ENCODE measurements at regions not wholly inside any gene's neighbourhood (a gene's known extent, or its start where the extent isn't known, plus 50 kb on each side); places are given as distances from the start of the nearest gene placed in this dataset.
A peak's percentile ranks its signal among the peaks of the same experiment; 100 is the strongest.
"Not testable (repeated sequence)": the region's sequence is repeated elsewhere in the genome, so short reads cannot be mapped to it uniquely, and the experiment has no call there.

DNA sequence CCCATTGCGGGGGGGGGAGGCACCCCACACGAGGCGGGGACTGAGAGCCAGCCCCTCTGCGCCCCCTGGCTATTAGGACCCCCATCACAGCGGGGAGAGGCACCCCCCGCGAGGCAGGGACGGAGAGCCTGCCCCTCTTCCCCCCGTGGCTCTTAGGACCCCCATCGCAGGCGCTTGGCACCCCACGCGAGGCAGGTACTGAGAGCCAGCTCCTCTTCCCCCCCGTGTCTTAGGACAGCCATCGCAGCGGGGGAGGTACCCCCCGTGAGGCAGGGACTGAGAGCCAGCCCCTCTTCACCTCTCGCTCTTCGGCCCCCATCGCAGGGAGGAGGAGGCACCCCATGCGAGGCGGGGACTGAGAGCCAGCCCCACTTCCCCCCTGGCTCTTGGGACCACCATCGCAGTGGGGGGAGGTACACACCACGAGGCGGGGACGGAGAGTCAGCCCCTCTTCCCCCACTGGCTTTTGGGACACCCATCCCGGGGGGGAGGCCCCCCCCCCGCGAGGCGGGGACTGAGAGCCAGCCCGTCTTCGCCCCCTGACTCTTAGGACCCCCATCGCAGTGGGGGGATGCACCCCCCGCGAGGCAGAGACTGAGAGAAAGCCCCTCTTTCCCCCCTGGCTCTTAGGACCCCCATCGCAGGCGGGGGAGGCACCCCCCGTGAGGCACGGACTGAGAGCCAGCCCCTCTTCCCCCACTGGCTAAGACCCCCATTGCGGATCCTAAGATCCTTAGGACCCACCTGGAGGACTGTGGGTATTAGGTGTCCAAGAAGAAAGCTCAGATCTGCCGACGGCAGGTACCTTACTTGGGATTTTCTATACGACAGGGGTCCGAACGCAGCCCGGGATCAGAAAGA lies 198.6 kb upstream of the PZP start:
- DNase-seq (ENCODE audit: low spot score in 2 of 2): no peak
- H3K36me3 Mint-ChIP-seq: no peaks in the 10 kb centered on the region

DNA sequence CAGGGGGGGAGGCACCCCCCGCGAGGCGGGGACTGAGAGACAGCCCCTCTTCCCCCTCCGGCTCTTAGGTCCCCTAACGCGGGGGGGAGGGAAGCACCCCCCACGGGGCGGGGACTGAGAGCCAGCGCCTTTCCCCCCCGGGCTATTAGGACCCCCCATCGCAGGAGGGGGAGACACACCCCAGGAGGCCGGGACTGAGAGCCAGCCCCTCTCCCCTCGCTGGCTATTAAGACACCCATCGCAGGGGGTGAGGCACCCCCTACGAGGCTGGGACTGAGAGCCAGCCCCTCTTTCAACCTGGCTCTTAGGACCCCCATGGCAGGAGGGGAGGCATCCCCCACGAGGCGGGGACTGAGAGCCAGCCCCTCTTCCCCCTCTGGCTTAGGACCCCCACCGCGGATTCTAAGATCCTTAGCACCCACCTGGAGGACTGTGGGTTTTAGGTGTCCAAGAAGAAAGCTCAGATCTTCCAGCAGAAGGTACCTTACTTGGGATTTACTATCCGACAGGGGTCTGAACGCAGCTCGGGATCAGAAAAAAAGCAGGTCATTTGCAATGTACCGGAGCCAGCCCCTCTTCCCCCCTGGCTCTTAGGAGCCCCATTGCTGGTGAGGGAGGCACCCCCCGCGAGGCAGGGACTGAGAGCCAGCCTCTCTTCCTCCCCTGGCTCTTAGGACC lies 197.8 kb upstream of the PZP start:
- ATAC-seq: no peak
- H3K36me3 Mint-ChIP-seq: no peaks in the 10 kb centered on the region
- H3K4me1 Mint-ChIP-seq: no peaks in the 10 kb centered on the region
- H3K4me3 Mint-ChIP-seq: no peak overlapping the region
- DNase-seq (ENCODE audit: low spot score in 2 of 2): no peak
- H3K9me3 Mint-ChIP-seq: no peaks in the 10 kb centered on the region
- H3K27ac Mint-ChIP-seq: no peak overlapping the region

More for the DNA sequence above, 198.6 kb upstream of the PZP start:
- no peak overlapping the region for H3K27ac Mint-ChIP-seq
- no peak overlapping the region for H3K4me3 Mint-ChIP-seq
- ATAC-seq: no peak
- H3K4me1 Mint-ChIP-seq: peaks cover 6% of the 10 kb centered on the region
- no peaks in the 10 kb centered on the region for H3K9me3 Mint-ChIP-seq

DNA sequence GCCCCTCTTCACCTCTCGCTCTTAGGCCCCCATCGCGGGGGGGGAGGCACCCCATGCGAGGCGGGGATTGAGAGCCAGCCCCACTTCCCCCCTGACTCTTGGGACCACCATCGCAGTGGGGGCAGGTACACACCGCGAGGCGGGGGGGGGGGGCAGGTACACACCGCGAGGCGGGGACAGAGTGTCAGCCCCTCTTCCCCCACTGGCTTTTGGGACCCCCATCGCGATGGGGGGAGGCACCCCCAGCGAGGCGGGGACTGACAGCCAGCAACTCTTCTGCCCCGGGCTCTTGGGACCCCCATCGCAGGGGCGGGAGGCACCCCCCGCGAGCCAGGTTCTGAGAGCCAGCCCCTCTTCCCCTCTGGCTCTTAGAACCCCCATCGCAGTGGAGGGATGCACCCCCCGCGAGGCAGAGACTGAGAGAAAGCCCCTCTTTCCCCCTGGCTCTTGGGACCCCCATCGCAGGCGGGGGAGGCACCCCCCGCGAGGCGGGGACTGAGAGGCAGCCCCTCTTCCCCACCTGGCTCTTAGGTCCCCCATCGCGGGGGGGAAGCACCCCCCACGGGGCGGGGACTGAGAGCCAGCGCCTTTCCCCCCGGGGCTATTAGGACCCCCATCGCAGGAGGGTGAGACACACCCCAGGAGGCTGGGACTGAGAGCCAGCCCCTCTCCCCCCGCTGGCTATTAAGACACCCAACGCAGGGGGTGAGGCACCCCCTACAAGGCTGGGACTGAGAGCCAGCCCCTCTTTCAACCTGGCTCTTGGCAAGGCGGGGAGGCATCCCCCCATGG lies 196.5 kb upstream of the PZP start:
- Mint-ChIP-seq H3K9me3 (no peaks in the 10 kb centered on the region), H3K36me3 (no peaks in the 10 kb centered on the region), H3K27ac (no peak overlapping the region), H3K4me1 (no peaks in the 10 kb centered on the region), H3K4me3 (no peak overlapping the region)
- no peak for ATAC-seq
- DNase-seq (ENCODE audit: low spot score in 2 of 2): no peak

GRCh38 chr12:9404031-9404430 lies 195.8 kb upstream of the PZP start:
- no peak overlapping the region for H3K4me3 Mint-ChIP-seq
- H3K4me1 Mint-ChIP-seq: no peaks in the 10 kb centered on the region
- no peaks in the 10 kb centered on the region for H3K9me3 Mint-ChIP-seq
- no peak for DNase-seq (ENCODE audit: low spot score in 2 of 2)
- ATAC-seq: no peak
- no peaks in the 10 kb centered on the region for H3K36me3 Mint-ChIP-seq
- H3K27ac Mint-ChIP-seq: no peak overlapping the region

- not testable (repeated sequence) for H3K27ac Mint-ChIP-seq; H3K4me3 Mint-ChIP-seq; H3K4me1 Mint-ChIP-seq; DNase-seq (ENCODE audit: low spot score in 2 of 2); H3K9me3 Mint-ChIP-seq; ATAC-seq; H3K36me3 Mint-ChIP-seq
These were observed 194.3 kb upstream of the PZP start for GRCh38 chr12:9402432-9403040.

GRCh38 chr12:9396367-9396766 lies 188.2 kb upstream of the PZP start:
- not testable (repeated sequence) for H3K4me3 Mint-ChIP-seq; H3K4me1 Mint-ChIP-seq; DNase-seq (ENCODE audit: low spot score in 2 of 2); H3K36me3 Mint-ChIP-seq; H3K27ac Mint-ChIP-seq; H3K9me3 Mint-ChIP-seq
- ATAC-seq: peak; percentile 8

- H3K36me3 Mint-ChIP-seq; H3K27ac Mint-ChIP-seq; H3K4me3 Mint-ChIP-seq; DNase-seq (ENCODE audit: low spot score in 2 of 2); H3K9me3 Mint-ChIP-seq; ATAC-seq; H3K4me1 Mint-ChIP-seq: not testable (repeated sequence)
These were observed 187.0 kb upstream of the PZP start for GRCh38 chr12:9395220-9395619.

GRCh38 chr12:9392842-9393241 lies 184.6 kb upstream of the PZP start:
- Mint-ChIP-seq H3K9me3 (no peaks in the 10 kb centered on the region), H3K27ac (no peak overlapping the region), H3K4me1 (peaks cover 3% of the 10 kb centered on the region), H3K36me3 (no peaks in the 10 kb centered on the region), H3K4me3 (no peak overlapping the region)
- DNase-seq (ENCODE audit: low spot score in 2 of 2): no peak
- no peak for ATAC-seq

DNA sequence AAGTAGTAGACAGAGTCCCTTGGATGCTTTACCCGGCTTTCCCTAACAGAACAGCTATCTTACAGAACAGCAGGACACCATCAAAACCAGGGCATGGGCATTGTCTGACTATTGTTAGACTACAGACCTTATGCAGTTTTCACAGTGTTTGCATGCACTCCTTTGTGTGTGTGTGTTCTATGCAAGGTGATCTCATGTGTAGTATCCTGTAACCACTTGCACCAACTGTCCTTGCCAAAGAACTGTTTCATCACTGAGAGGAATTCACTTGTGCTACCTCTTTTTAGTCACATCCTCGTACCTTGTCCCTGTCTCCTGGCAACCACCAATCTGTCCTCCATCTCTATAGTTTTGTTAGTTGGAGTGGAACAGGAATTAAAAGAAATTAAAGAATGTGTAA lies 183.6 kb upstream of the PZP start:
- no peaks in the 10 kb centered on the region for H3K9me3 Mint-ChIP-seq
- H3K27ac Mint-ChIP-seq: no peak overlapping the region
- no peak for ATAC-seq

GRCh38 chr12:9390761-9391160 lies 182.6 kb upstream of the PZP start:
- DNase-seq (ENCODE audit: low spot score in 2 of 2) (no peak), ATAC-seq (no peak)
- Mint-ChIP-seq H3K4me1 (peaks cover 11% of the 10 kb centered on the region), H3K36me3 (no peaks in the 10 kb centered on the region), H3K9me3 (no peaks in the 10 kb centered on the region), H3K4me3 (no peak overlapping the region), H3K27ac (no peak overlapping the region)

More for the DNA sequence above, 183.6 kb upstream of the PZP start:
- H3K36me3 Mint-ChIP-seq: no peaks in the 10 kb centered on the region
- H3K4me1 Mint-ChIP-seq: peaks cover 11% of the 10 kb centered on the region
- no peak overlapping the region for H3K4me3 Mint-ChIP-seq
- no peak for DNase-seq (ENCODE audit: low spot score in 2 of 2)

GRCh38 chr12:9389796-9390195 lies 181.6 kb upstream of the PZP start:
- no peak overlapping the region for H3K27ac Mint-ChIP-seq
- DNase-seq (ENCODE audit: low spot score in 2 of 2): no peak
- H3K4me1 Mint-ChIP-seq: peaks cover 11% of the 10 kb centered on the region
- H3K4me3 Mint-ChIP-seq: no peak overlapping the region
- H3K9me3 Mint-ChIP-seq: no peaks in the 10 kb centered on the region
- no peak for ATAC-seq
- H3K36me3 Mint-ChIP-seq: no peaks in the 10 kb centered on the region

DNA sequence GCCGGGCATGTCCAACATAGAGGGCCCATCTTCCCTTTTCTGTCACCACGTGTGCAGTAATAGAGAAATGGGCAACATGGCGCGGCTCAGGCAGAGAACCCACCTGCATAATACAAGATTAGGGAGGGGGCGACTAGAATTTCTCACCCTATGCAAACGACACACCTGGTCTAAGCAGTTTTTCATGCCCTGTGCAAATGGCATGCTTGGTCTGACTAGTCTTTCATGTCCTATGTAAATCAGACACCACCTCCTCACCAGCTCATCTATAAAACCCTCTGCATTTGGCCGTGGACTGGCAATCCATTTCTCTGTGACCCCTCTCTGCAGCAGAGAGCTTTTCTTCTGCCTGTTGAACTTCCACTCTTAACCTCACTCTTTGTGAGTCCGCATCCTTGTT lies 180.2 kb upstream of the PZP start:
- Mint-ChIP-seq H3K9me3 (no peaks in the 10 kb centered on the region), H3K36me3 (no peaks in the 10 kb centered on the region), H3K27ac (no peak overlapping the region), H3K4me3 (no peak overlapping the region), H3K4me1 (peaks cover 11% of the 10 kb centered on the region)
- DNase-seq (ENCODE audit: low spot score in 2 of 2): no peak
- ATAC-seq: no peak

DNA sequence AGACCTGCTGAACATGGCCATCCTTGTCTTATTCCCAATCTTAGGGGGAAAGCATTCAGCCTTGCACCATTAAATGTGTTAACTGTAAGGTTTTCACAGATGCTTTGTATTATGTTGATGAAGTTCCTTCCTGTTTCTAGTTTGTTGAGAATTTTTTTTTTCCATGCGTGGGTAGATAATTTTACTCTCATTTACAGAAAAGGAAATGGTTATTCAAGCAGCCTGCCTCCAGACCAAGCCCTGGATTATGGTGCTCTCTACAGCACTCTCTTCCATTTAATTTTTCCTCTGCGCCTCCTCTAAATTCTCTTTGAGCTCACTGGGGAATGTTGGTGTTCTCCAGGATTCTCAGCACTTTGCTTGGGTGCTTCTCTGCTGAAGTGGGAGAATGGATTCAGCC lies 179.3 kb upstream of the PZP start:
- H3K27ac Mint-ChIP-seq: no peak overlapping the region
- H3K4me1 Mint-ChIP-seq: peaks cover 11% of the 10 kb centered on the region
- no peaks in the 10 kb centered on the region for H3K9me3 Mint-ChIP-seq
- H3K36me3 Mint-ChIP-seq: no peaks in the 10 kb centered on the region
- H3K4me3 Mint-ChIP-seq: no peak overlapping the region
- ATAC-seq: no peak
- DNase-seq (ENCODE audit: low spot score in 2 of 2): no peak

- Mint-ChIP-seq H3K36me3 (no peaks in the 10 kb centered on the region), H3K9me3 (no peaks in the 10 kb centered on the region), H3K27ac (no peak overlapping the region), H3K4me3 (no peak overlapping the region), H3K4me1 (peaks cover 11% of the 10 kb centered on the region)
- ATAC-seq (no peak), DNase-seq (ENCODE audit: low spot score in 2 of 2) (no peak)
These were observed 175.4 kb upstream of the PZP start for GRCh38 chr12:9383585-9383984.

GRCh38 chr12:9381619-9382018 lies 173.4 kb upstream of the PZP start:
- Mint-ChIP-seq H3K36me3 (no peaks in the 10 kb centered on the region), H3K27ac (no peak overlapping the region), H3K4me3 (no peak overlapping the region), H3K4me1 (no peaks in the 10 kb centered on the region), H3K9me3 (no peaks in the 10 kb centered on the region)
- ATAC-seq (no peak), DNase-seq (ENCODE audit: low spot score in 2 of 2) (no peak)

All from stimulated activated effector memory CD8-positive, alpha-beta T cell treated with anti-CD3 and anti-CD28 coated beads, Interleukin-12 subunit alpha, Interleukin-12 subunit beta, amount 100 ng/mL, for 72 hours (primary cell).